ENCODE measurements at regions not wholly inside any gene's neighbourhood (a gene's known extent, or its start where the extent isn't known, plus 50 kb on each side); places are given as distances from the start of the nearest gene placed in this dataset.
"Not testable (repeated sequence)": the region's sequence is repeated elsewhere in the genome, so short reads cannot be mapped to it uniquely, and the experiment has no call there.

- no peak for DNase-seq
- no peak for TF ChIP-seq CTCF (IDR thresholded peaks at IDR 0.05)
- H3K27ac Mint-ChIP-seq, result no peak overlapping the region
- H3K9me3 Mint-ChIP-seq, result peaks cover 3% of the 10 kb centered on the region; the same call in 1 of the 2 replicates
- peaks cover 62% of the 10 kb centered on the region for H3K4me1 Mint-ChIP-seq (ENCODE audit: low read depth)
- no peaks in the 10 kb centered on the region for H3K27me3 Mint-ChIP-seq (ENCODE audit: insufficient read depth)
- no peak overlapping the region for H3K4me3 Mint-ChIP-seq
- H3K36me3 Mint-ChIP-seq (ENCODE audit: low read depth), result peaks cover 4% of the 10 kb centered on the region; the same call in 1 of the 2 replicates
Measured at GRCh38 chr7:142434666-142435167, 176.9 kb upstream of the PRSS58 start.

- not testable (repeated sequence) for H3K9me3 Mint-ChIP-seq; H3K36me3 Mint-ChIP-seq (ENCODE audit: low read depth); DNase-seq; H3K27ac Mint-ChIP-seq; H3K27me3 Mint-ChIP-seq (ENCODE audit: insufficient read depth); H3K4me3 Mint-ChIP-seq
- peaks cover 56% of the 10 kb centered on the region for H3K4me1 Mint-ChIP-seq (ENCODE audit: low read depth)
Measured at GRCh38 chr7:142434133-142434532, 176.3 kb upstream of the PRSS58 start.

GRCh38 chr7:142432377-142432776, 174.5 kb upstream of the PRSS58 start:
- H3K27ac Mint-ChIP-seq, result no peak overlapping the region
- H3K4me3 Mint-ChIP-seq, result no peak overlapping the region
- no peaks in the 10 kb centered on the region for H3K27me3 Mint-ChIP-seq (ENCODE audit: insufficient read depth)
- no peak for TF ChIP-seq CTCF (IDR thresholded peaks at IDR 0.05)
- peaks cover 38% of the 10 kb centered on the region for H3K4me1 Mint-ChIP-seq (ENCODE audit: low read depth)
- H3K9me3 Mint-ChIP-seq, result no peaks in the 10 kb centered on the region
- H3K36me3 Mint-ChIP-seq (ENCODE audit: low read depth), result no peaks in the 10 kb centered on the region
- no peak for DNase-seq

- no peak for TF ChIP-seq CTCF (IDR thresholded peaks at IDR 0.05)
- H3K9me3 Mint-ChIP-seq, result no peaks in the 10 kb centered on the region
- H3K4me3 Mint-ChIP-seq, result no peak overlapping the region
- peaks cover 29% of the 10 kb centered on the region for H3K4me1 Mint-ChIP-seq (ENCODE audit: low read depth)
- no peaks in the 10 kb centered on the region for H3K36me3 Mint-ChIP-seq (ENCODE audit: low read depth)
- DNase-seq, result no peak
- no peak overlapping the region for H3K27ac Mint-ChIP-seq
- H3K27me3 Mint-ChIP-seq (ENCODE audit: insufficient read depth), result no peaks in the 10 kb centered on the region
Measured at GRCh38 chr7:142431491-142431890, 173.6 kb upstream of the PRSS58 start.

GRCh38 chr7:142428094-142428493, 170.2 kb upstream of the PRSS58 start:
- Mint-ChIP-seq H3K36me3 (ENCODE audit: low read depth) (no peaks in the 10 kb centered on the region), H3K4me3 (no peak overlapping the region)
- TF ChIP-seq CTCF (IDR thresholded peaks at IDR 0.05), result no peak

GRCh38 chr7:142425281-142425680, 167.4 kb upstream of the PRSS58 start:
- no peak for TF ChIP-seq CTCF (IDR thresholded peaks at IDR 0.05)
- Mint-ChIP-seq H3K36me3 (ENCODE audit: low read depth) (no peaks in the 10 kb centered on the region), H3K9me3 (no peaks in the 10 kb centered on the region), H3K4me1 (ENCODE audit: low read depth) (peaks cover 12% of the 10 kb centered on the region), H3K4me3 (no peak overlapping the region), H3K27ac (no peak overlapping the region), H3K27me3 (ENCODE audit: insufficient read depth) (peaks cover 3% of the 10 kb centered on the region; the same call in 1 of the 2 replicates)
- no peak for DNase-seq

More at GRCh38 chr7:142428094-142428493, 170.2 kb upstream of the PRSS58 start:
- Mint-ChIP-seq H3K9me3 (no peaks in the 10 kb centered on the region), H3K27me3 (ENCODE audit: insufficient read depth) (peaks cover 3% of the 10 kb centered on the region; the same call in 1 of the 2 replicates), H3K27ac (no peak overlapping the region), H3K4me1 (ENCODE audit: low read depth) (0 out of 2 replicates have a peak, but pooled peaks cover 8% of the 10 kb centered on the region)
- DNase-seq, result no peak
